ENCODE measurements at regions not wholly inside any gene's neighbourhood (a gene's known extent, or its start where the extent isn't known, plus 50 kb on each side); places are given as distances from the start of the nearest gene placed in this dataset.

GRCh38 chr2:183996825-183997793 is 601.2 kb upstream of the ZNF804A start:
- ATAC-seq: peak; percentile 87
- Mint-ChIP-seq H3K4me3 (no peak overlapping the region), H3K27me3 (ENCODE audit: insufficient read depth, low read depth, poor library complexity) (no peaks in the 10 kb centered on the region), H3K4me1 (peaks cover 32% of the 10 kb centered on the region), H3K27ac (no peak overlapping the region), H3K36me3 (ENCODE audit: low read depth) (no peaks in the 10 kb centered on the region), H3K9me3 (no peaks in the 10 kb centered on the region)
- H3K36me3 ChIP-seq (ENCODE audit: insufficient read depth): no peaks in the 10 kb centered on the region
- H3K79me2 ChIP-seq (replicated peaks; ENCODE audit: insufficient read depth): no peaks in the 10 kb centered on the region
- no peaks in the 10 kb centered on the region for H3F3A ChIP-seq (replicated peaks; ENCODE audit: low read depth)
- H3K9me2 ChIP-seq (ENCODE audit: insufficient read depth): 0 out of 2 replicates have a peak, but pooled peaks cover 4% of the 10 kb centered on the region
- H3K27ac ChIP-seq (ENCODE audit: low read depth): peak overlapping the region; percentile 57
- no peaks in the 10 kb centered on the region for H3K27me3 ChIP-seq (ENCODE audit: insufficient read depth)
- no peak overlapping the region for H3K4me3 ChIP-seq
- H3K4me1 ChIP-seq (ENCODE audit: insufficient read depth): peaks cover 26% of the 10 kb centered on the region
- H4K20me1 ChIP-seq (replicated peaks; ENCODE audit: insufficient read depth): no peaks in the 10 kb centered on the region
- 0 out of 2 replicates have a peak, but pooled peaks have one; percentile 57 for TF ChIP-seq ZNF462 (CRISPR knock-in tag; IDR thresholded peaks at IDR 0.05)
- no peak for TF ChIP-seq POLR2AphosphoS5 (IDR thresholded peaks at IDR 0.05; ENCODE audit: low read depth)
- TF ChIP-seq JUNB (IDR thresholded peaks at IDR 0.05; ENCODE audit: unreplicated experiment): no peak
- no peak for TF ChIP-seq ETS1 (IDR thresholded peaks at IDR 0.05)
- no peak for TF ChIP-seq ZNF114 (CRISPR knock-in tag; IDR thresholded peaks at IDR 0.05)
- 0 out of 2 replicates have a peak overlapping the region, but pooled peaks have one; percentile 29 for H2AFZ ChIP-seq
- H3K4me2 ChIP-seq: peak overlapping the region; percentile 61
- peak; percentile 27 for DNase-seq (ENCODE audit: low spot score)

Data from GM23338 (cell line).